WTC11 (cell line): ENCODE measurements at regions not wholly inside any gene's neighbourhood (a gene's known extent, or its start where the extent isn't known, plus 50 kb on each side); places are given as distances from the start of the nearest gene placed in this dataset.

Experiments used
- ATAC-seq: fragments of 200-7000 bp; cut with Tn5 transposase; 2 replicates; pipeline ENCODE4 v1.10.0; 2021; ENCODE audit warnings: mild to moderate bottlenecking, moderate library complexity
- CTCF ChIA-PET: fragments of 300-600 bp; sonication (Branson Sonifier 250); formaldehyde crosslinking; loops from one replicate; lab custom pipeline; 2021; ENCODE audit warnings: antibody characterized with exemption; lab: Charles Lee
- POLR2A ChIA-PET: fragments of 350-600 bp; sonication (Branson Sonifier 250); formaldehyde crosslinking; loops from one replicate; lab custom pipeline; 2021; ENCODE audit warnings: antibody characterized with exemption; lab: Charles Lee
- DNase-seq: peaks from one replicate; pipeline ENCODE4 v3.0.0; 2021; ENCODE audit warnings: low spot score
- H3K27ac Mint-ChIP-seq: 2 replicates; pipeline ENCODE4 v1.8.0; 2021; ENCODE audit warnings: mixed read lengths
- H3K27me3 Mint-ChIP-seq: 2 replicates; pipeline ENCODE4 v1.8.0; 2021; ENCODE audit warnings: low read depth, mild to moderate bottlenecking, moderate library complexity, mixed read lengths
- H3K36me3 Mint-ChIP-seq: 2 replicates; pipeline ENCODE4 v1.8.0; 2021; ENCODE audit warnings: mixed read lengths
- H3K4me1 Mint-ChIP-seq: 2 replicates; pipeline ENCODE4 v1.8.0; 2022; ENCODE audit warnings: mixed read lengths
- H3K4me3 Mint-ChIP-seq: 2 replicates; pipeline ENCODE4 v1.8.0; 2021; ENCODE audit warnings: mild to moderate bottlenecking, moderate library complexity, mixed read lengths
- H3K9me3 Mint-ChIP-seq: 2 replicates; pipeline ENCODE4 v1.8.0; 2021; ENCODE audit warnings: mixed read lengths
- ATF1 ChIP-seq: sonication (generic); formaldehyde crosslinking; IDR thresholded peaks from 2 replicates; pipeline ENCODE4 v1.8.1; 2023; ENCODE audit warnings: mild to moderate bottlenecking, moderate library complexity, missing genetic modification reagents
- ATF2 ChIP-seq: sonication (generic); formaldehyde crosslinking; IDR thresholded peaks from 2 replicates; pipeline ENCODE4 v1.8.1; 2022; ENCODE audit warnings: low read depth, missing genetic modification reagents, borderline replicate concordance
- ERG ChIP-seq: fragments of 250-450 bp; sonication (Bioruptor Pico); IDR thresholded peaks from 2 replicates; pipeline ENCODE4 v1.8.0; 2021; ENCODE audit warnings: mild to moderate bottlenecking
- FOXK1 ChIP-seq: sonication (generic); formaldehyde crosslinking; IDR thresholded peaks from 2 replicates; pipeline ENCODE4 v1.8.0; 2022; ENCODE audit warnings: mild to moderate bottlenecking, moderate library complexity, missing genetic modification reagents
- GRHL2 ChIP-seq: fragments of 250-450 bp; sonication (Bioruptor Pico); IDR thresholded peaks from 2 replicates; pipeline ENCODE4 v1.8.0; 2022; ENCODE audit warnings: mild to moderate bottlenecking, moderate library complexity; ENCODE audit not compliant: insufficient replicate concordance, severe bottlenecking
- HMGA2 ChIP-seq: fragments of 250-450 bp; sonication (Bioruptor Pico); IDR thresholded peaks from 2 replicates; pipeline ENCODE4 v1.4.0; 2021; ENCODE audit warnings: mild to moderate bottlenecking, moderate library complexity
- KAT7 ChIP-seq: sonication (generic); formaldehyde crosslinking; IDR thresholded peaks from 2 replicates; pipeline ENCODE4 v1.8.1; 2023; ENCODE audit warnings: missing genetic modification reagents, mild to moderate bottlenecking, borderline replicate concordance
- MLX ChIP-seq: sonication (generic); formaldehyde crosslinking; IDR thresholded peaks from 2 replicates; pipeline ENCODE4 v1.8.1; 2023; ENCODE audit warnings: mild to moderate bottlenecking, missing genetic modification reagents, moderate library complexity
- MYBL2 ChIP-seq: sonication (generic); formaldehyde crosslinking; IDR thresholded peaks from 2 replicates; pipeline ENCODE4 v1.8.1; 2023; ENCODE audit warnings: mild to moderate bottlenecking, moderate library complexity, missing genetic modification reagents
- NFYB ChIP-seq: sonication (generic); formaldehyde crosslinking; conservative IDR thresholded peaks from 2 replicates; pipeline ENCODE4 v1.8.0; 2022; ENCODE audit warnings: low read depth, missing genetic modification reagents
- TCF7 ChIP-seq: sonication (generic); formaldehyde crosslinking; IDR thresholded peaks from 2 replicates; pipeline ENCODE4 v1.8.0; 2022; ENCODE audit warnings: mild to moderate bottlenecking, low read depth, missing genetic modification reagents, moderate library complexity
- ZNF121 ChIP-seq: sonication (generic); formaldehyde crosslinking; IDR thresholded peaks from 2 replicates; pipeline ENCODE4 v1.8.0; 2023; ENCODE audit warnings: missing genetic modification reagents
- ZNF281 ChIP-seq: sonication (generic); formaldehyde crosslinking; IDR thresholded peaks from 2 replicates; pipeline ENCODE4 v1.8.0; 2023; ENCODE audit warnings: mild to moderate bottlenecking, missing genetic modification reagents
- ZNF396 ChIP-seq: fragments of 250-450 bp; sonication (Bioruptor Pico); IDR thresholded peaks from 2 replicates; pipeline ENCODE4 v1.8.0; 2021; ENCODE audit warnings: mild to moderate bottlenecking, moderate library complexity, borderline replicate concordance
- ZNF416 ChIP-seq: fragments of 250-450 bp; sonication (Bioruptor Pico); IDR thresholded peaks from 2 replicates; pipeline ENCODE4 v1.9.0; 2021; ENCODE audit warnings: mild to moderate bottlenecking, inconsistent platforms
- ZNF532 ChIP-seq: fragments of 250-450 bp; sonication (Bioruptor Pico); IDR thresholded peaks from 2 replicates; pipeline ENCODE4 v1.9.0; 2021; ENCODE audit warnings: mild to moderate bottlenecking, borderline replicate concordance
- ZNF671 ChIP-seq: fragments of 250-450 bp; sonication (Bioruptor Pico); IDR thresholded peaks from 2 replicates; pipeline ENCODE4 v1.8.0; 2021; ENCODE audit warnings: mild to moderate bottlenecking

GRCh38 chr6:118708744-118709143, 57.4 kb upstream of the CEP85L start (continued):
- TF ChIP-seq ERG (CRISPR knock-in tag) = no peak
- TF ChIP-seq, all 79 proteins: peak for 0

- ATAC-seq (no peak), DNase-seq (no peak)
- no peaks in the 10 kb centered on the region for H3K9me3 Mint-ChIP-seq
- no peaks in the 10 kb centered on the region; the same call in 1 of the 2 replicates for H3K27me3 Mint-ChIP-seq
- H3K27ac Mint-ChIP-seq = no peak overlapping the region
- H3K4me3 Mint-ChIP-seq = no peak overlapping the region
- ChIA-PET POLR2A (no interaction called here), CTCF (no interaction called here)
- H3K36me3 Mint-ChIP-seq = no peaks in the 10 kb centered on the region
- no peak for TF ChIP-seq ATF2 (CRISPR knock-in tag)
- TF ChIP-seq ZNF396 (CRISPR knock-in tag) = no peak
- TF ChIP-seq NFYB = no peak
- TF ChIP-seq FOXK1 = no peak
- TF ChIP-seq KAT7 = no peak
- TF ChIP-seq ZNF121 (CRISPR knock-in tag) = no peak
- no peak for TF ChIP-seq ZNF532 (CRISPR knock-in tag)
- TF ChIP-seq TCF7 = no peak
- no peak for TF ChIP-seq MYBL2 (CRISPR knock-in tag)
- no peak for TF ChIP-seq ZNF671 (CRISPR knock-in tag)
- no peak for TF ChIP-seq HMGA2 (CRISPR knock-in tag)
- peaks cover 50% of the 10 kb centered on the region for H3K4me1 Mint-ChIP-seq
Observed at GRCh38 chr6:118708055-118708454, 56.7 kb upstream of the CEP85L start.

- Mint-ChIP-seq H3K9me3 (no peaks in the 10 kb centered on the region), H3K27me3 (no peaks in the 10 kb centered on the region; the same call in 1 of the 2 replicates), H3K4me3 (peak overlapping the region; percentile 12; the same call in 1 of the 2 replicates), H3K36me3 (no peaks in the 10 kb centered on the region), H3K27ac (peak overlapping the region; percentile 74), H3K4me1 (peaks cover 50% of the 10 kb centered on the region)
- DNase-seq (no peak), ATAC-seq (no peak)
- TF ChIP-seq ZNF281 = no peak
- TF ChIP-seq ZNF532 (CRISPR knock-in tag) = no peak
- no peak for TF ChIP-seq GRHL2 (CRISPR knock-in tag)
- no peak for TF ChIP-seq KAT7
- no peak for TF ChIP-seq MLX
- TF ChIP-seq ATF1 (CRISPR knock-in tag) = no peak
- TF ChIP-seq ZNF416 (CRISPR knock-in tag) = no peak
- CTCF ChIA-PET = interaction anchor here (0.9 to 1.3 kb wide), 2 partner anchors 55 to 94 kb away, joined by 3 to 4 read pairs; partner anchors contain the start of gene CEP85L
- POLR2A ChIA-PET = interaction anchor here (2.0 kb wide), 1 partner anchor 55 kb away, joined by 7 read pairs; the partner anchor contains the start of gene CEP85L
Observed at GRCh38 chr6:118706702-118707101, 55.3 kb upstream of the CEP85L start.
